Muscle of leg (tissue), 3 donors: ENCODE measurements at regions not wholly inside any gene's neighbourhood (a gene's known extent, or its start where the extent isn't known, plus 50 kb on each side); places are given as distances from the start of the nearest gene placed in this dataset.

Source experiments
- DNase-seq: peaks from one replicate; pipeline ENCODE4 v3.0.0; 2013
- H3K27ac ChIP-seq: one replicate; pipeline ENCODE4 v1.5.1; 2013; ENCODE audit warnings: mild to moderate bottlenecking, low read length, control low read depth
- H3K27me3 ChIP-seq: one replicate; pipeline ENCODE4 v1.6.1; 2013; ENCODE audit warnings: low read length; ENCODE audit not compliant: control insufficient read depth, insufficient read depth
- H3K36me3 ChIP-seq: one replicate; pipeline ENCODE4 v1.6.1; 2013; ENCODE audit warnings: low read length; ENCODE audit not compliant: control insufficient read depth, insufficient read depth
- H3K4me1 ChIP-seq: one replicate; pipeline ENCODE4 v1.6.1; 2013; ENCODE audit warnings: low read length; ENCODE audit not compliant: control insufficient read depth, insufficient read depth
- H3K4me3 ChIP-seq: one replicate; pipeline ENCODE4 v1.5.1; 2013; ENCODE audit warnings: low read length, control low read depth
- H3K9me3 ChIP-seq: replicated peaks from 2 replicates; pipeline ENCODE4 v1.6.1; 2013; ENCODE audit warnings: low read depth, low read length; ENCODE audit not compliant: control insufficient read depth
- WGBS: methylation state at CpG from one replicate; pipeline ENCODE4 v1.1.5; 2013; ENCODE audit warnings: missing lambda C conversion rate; ENCODE audit not compliant: insufficient coverage; 5-methylcytosine and 5-hydroxymethylcytosine counted together

GRCh38 chr6:90916968-90917367, 330.1 kb upstream of the MAP3K7 start:
- Histone ChIP-seq H3K27ac (no peak overlapping the region), H3K4me3 (no peak overlapping the region), H3K36me3 (no peaks in the 10 kb centered on the region), H3K4me1 (no peaks in the 10 kb centered on the region), H3K27me3 (no peaks in the 10 kb centered on the region), H3K9me3 (no peaks in the 10 kb centered on the region)
- WGBS: no CpG with 5 or more reads among the region's 1 CpG
- no peak for DNase-seq

DNA sequence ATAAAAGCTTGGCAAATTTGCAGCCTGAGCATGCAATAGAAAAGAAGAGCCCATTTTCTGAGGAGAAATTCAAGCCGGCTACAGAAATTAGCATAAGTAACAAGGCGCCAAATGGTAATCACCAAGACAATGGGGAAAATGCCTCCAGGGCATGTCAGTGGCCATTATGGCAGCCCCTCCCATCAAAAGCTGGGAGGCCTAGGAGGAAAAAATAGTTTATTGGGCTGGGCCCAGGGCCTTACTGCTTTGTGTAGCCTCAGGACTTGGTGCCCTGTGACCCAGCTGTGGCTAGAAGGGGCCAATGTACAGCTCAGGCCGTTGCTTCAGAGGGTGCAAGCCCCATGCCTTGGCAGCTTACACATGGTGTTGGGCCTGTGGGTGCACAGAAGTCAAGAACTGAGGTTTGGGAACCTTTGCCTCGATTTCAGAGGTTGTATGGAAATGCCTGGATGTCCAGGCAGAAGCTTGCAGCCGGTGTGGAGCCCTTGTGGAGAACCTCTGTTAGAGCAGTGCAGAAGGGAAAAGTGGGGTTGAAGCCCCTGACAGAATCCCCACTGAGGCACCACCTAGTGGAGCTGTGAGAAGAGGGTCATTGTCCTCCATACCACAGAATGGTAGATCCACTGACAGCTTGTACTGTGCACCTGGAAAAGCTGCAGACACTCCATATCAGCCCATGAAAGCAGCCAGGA, 328.5 kb upstream of the MAP3K7 start:
- 86% methylated on average over 5 of the region's 5 CpGs for WGBS
- Histone ChIP-seq H3K4me3 (no peak overlapping the region), H3K4me1 (no peaks in the 10 kb centered on the region), H3K36me3 (no peaks in the 10 kb centered on the region), H3K27ac (no peak overlapping the region), H3K9me3 (no peaks in the 10 kb centered on the region), H3K27me3 (no peaks in the 10 kb centered on the region)
- DNase-seq: no peak

GRCh38 chr6:90914312-90914711, 327.4 kb upstream of the MAP3K7 start:
- no peaks in the 10 kb centered on the region for H3K27me3 ChIP-seq
- H3K4me1 ChIP-seq: no peaks in the 10 kb centered on the region
- H3K9me3 ChIP-seq: no peaks in the 10 kb centered on the region
- WGBS: no CpG with 5 or more reads among the region's 2 CpGs
- DNase-seq: no peak
- H3K36me3 ChIP-seq: no peaks in the 10 kb centered on the region
- no peak overlapping the region for H3K27ac ChIP-seq
- H3K4me3 ChIP-seq: no peak overlapping the region

- Histone ChIP-seq H3K4me3 (no peak overlapping the region), H3K4me1 (no peaks in the 10 kb centered on the region), H3K27ac (no peak overlapping the region), H3K27me3 (no peaks in the 10 kb centered on the region), H3K36me3 (no peaks in the 10 kb centered on the region), H3K9me3 (no peaks in the 10 kb centered on the region)
- no peak for DNase-seq
- no CpG with 5 or more reads among the region's 2 CpGs for WGBS
Measured at GRCh38 chr6:90913266-90913960, 326.5 kb upstream of the MAP3K7 start.

- no peak overlapping the region for H3K4me3 ChIP-seq
- WGBS: no CpG with 5 or more reads among the region's 1 CpG
- H3K27ac ChIP-seq: no peak overlapping the region
- no peak for DNase-seq
- H3K27me3 ChIP-seq: no peaks in the 10 kb centered on the region
- H3K9me3 ChIP-seq: no peaks in the 10 kb centered on the region
- H3K36me3 ChIP-seq: no peaks in the 10 kb centered on the region
- H3K4me1 ChIP-seq: no peaks in the 10 kb centered on the region
Measured at GRCh38 chr6:90911642-90912041, 324.8 kb upstream of the MAP3K7 start.

DNA sequence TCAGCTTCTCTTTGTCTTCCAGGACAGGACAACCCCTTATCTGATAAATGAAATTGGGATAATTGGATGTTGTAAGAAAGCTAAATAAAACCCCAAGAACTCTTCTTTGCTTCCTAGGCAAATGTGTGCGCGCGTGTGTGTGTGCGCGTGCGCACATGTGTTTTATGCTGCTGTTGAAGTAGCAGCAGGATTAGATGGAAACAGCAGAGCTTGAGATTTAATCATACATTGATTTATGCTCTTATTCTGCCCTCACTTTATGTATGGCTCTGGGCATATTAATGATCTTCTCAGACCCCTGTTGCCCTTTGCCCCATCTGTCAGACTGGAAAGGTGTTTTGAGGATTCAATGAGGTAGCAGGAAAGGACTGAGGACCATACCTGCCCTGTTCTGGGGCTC, 324.0 kb upstream of the MAP3K7 start:
- H3K27me3 ChIP-seq: no peaks in the 10 kb centered on the region
- DNase-seq: no peak
- no peaks in the 10 kb centered on the region for H3K36me3 ChIP-seq
- WGBS: no CpG with 5 or more reads among the region's 6 CpGs
- H3K27ac ChIP-seq: no peak overlapping the region
- H3K4me1 ChIP-seq: no peaks in the 10 kb centered on the region
- H3K9me3 ChIP-seq: no peaks in the 10 kb centered on the region
- H3K4me3 ChIP-seq: no peak overlapping the region

DNA sequence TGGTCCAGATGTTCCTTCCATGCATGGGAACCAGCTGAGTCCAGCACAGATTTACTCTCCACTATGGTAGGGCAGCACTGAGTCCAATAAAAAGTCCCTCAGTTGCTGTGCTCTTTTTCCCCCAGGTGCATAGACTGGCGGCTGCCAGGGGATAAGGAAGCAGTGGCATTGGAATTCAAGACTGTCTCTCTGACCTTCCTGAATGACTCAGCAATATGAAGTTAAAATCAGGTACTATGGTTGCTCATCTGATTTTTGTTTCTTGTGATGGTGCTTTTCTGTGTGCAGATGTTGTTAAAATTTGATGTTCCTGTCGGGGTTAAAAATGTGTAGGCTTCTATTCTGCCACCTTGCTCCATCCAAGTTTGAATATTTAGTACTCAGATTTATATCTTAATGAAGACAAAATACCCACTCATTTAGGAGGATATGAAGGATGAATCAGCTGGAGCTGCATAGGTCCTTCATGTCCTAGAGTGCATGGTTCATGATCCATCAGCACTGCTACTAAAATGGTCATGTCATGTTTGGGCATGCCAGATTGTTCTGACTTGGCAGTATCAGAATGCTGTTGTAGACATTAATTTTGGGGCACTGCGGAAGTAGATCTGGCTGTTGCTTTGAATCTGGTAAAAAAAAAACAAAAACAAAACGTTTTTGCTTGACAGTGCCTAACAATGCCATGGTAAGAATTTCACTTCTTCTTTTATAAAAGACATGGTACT, 321.2 kb upstream of the MAP3K7 start:
- Histone ChIP-seq H3K27ac (no peak overlapping the region), H3K9me3 (no peaks in the 10 kb centered on the region), H3K4me3 (no peak overlapping the region), H3K27me3 (no peaks in the 10 kb centered on the region), H3K36me3 (no peaks in the 10 kb centered on the region), H3K4me1 (no peaks in the 10 kb centered on the region)
- WGBS: no CpG with 5 or more reads among the region's 4 CpGs
- no peak for DNase-seq

GRCh38 chr6:90905351-90905750, 318.5 kb upstream of the MAP3K7 start:
- Histone ChIP-seq H3K27me3 (no peaks in the 10 kb centered on the region), H3K4me1 (no peaks in the 10 kb centered on the region), H3K36me3 (no peaks in the 10 kb centered on the region), H3K4me3 (no peak overlapping the region), H3K9me3 (no peaks in the 10 kb centered on the region), H3K27ac (no peak overlapping the region)
- no CpG with 5 or more reads among the region's 3 CpGs for WGBS
- no peak for DNase-seq

- Histone ChIP-seq H3K27ac (no peak overlapping the region), H3K4me1 (no peaks in the 10 kb centered on the region), H3K4me3 (no peak overlapping the region), H3K36me3 (no peaks in the 10 kb centered on the region), H3K27me3 (no peaks in the 10 kb centered on the region), H3K9me3 (no peaks in the 10 kb centered on the region)
- WGBS: no CpG with 5 or more reads among the region's 2 CpGs
- DNase-seq: no peak
Measured at GRCh38 chr6:90900034-90900433, 313.2 kb upstream of the MAP3K7 start.

- no peak overlapping the region for H3K4me3 ChIP-seq
- no peak overlapping the region for H3K27ac ChIP-seq
Measured at GRCh38 chr6:90898763-90899162, 311.9 kb upstream of the MAP3K7 start.

More at GRCh38 chr6:90898763-90899162, 311.9 kb upstream of the MAP3K7 start:
- H3K4me1 ChIP-seq: no peaks in the 10 kb centered on the region
- 78% methylated on average over 1 of the region's 4 CpGs for WGBS
- DNase-seq: no peak
- H3K36me3 ChIP-seq: no peaks in the 10 kb centered on the region
- H3K9me3 ChIP-seq: no peaks in the 10 kb centered on the region
- H3K27me3 ChIP-seq: no peaks in the 10 kb centered on the region
